Common myeloid progenitor, CD34-positive (primary cell): ENCODE measurements at regions not wholly inside any gene's neighbourhood (a gene's known extent, or its start where the extent isn't known, plus 50 kb on each side); places are given as distances from the start of the nearest gene placed in this dataset.
A peak's percentile ranks its signal among the peaks of the same experiment; 100 is the strongest.
"Not testable (repeated sequence)": the region's sequence is repeated elsewhere in the genome, so short reads cannot be mapped to it uniquely, and the experiment has no call there.

ENCODE experiments used
- CTCF ChIA-PET: fragments of 350-600 bp; sonication (Branson Sonifier 250); formaldehyde crosslinking; loops from one replicate; lab custom pipeline; 2021; ENCODE audit warnings: antibody characterized with exemption; lab: Charles Lee
- POLR2A ChIA-PET: fragments of 350-600 bp; sonication (Branson Sonifier 250); formaldehyde crosslinking; loops from one replicate; lab custom pipeline; 2021; ENCODE audit warnings: antibody characterized with exemption; lab: Charles Lee
- DNase-seq, 3 donors: peaks; one replicate each; pipeline versions ENCODE4 v3.0.0 to v3.0.0-alpha.2; 2013
- H3K27ac ChIP-seq, 2 experiments: 1 replicate in 1 of 2; 2 replicates in 1 of 2; pipeline ENCODE4 v1.7.0; 2013; ENCODE audit warnings: inconsistent platforms in 2 of 2, low read length in 2 of 2, mild to moderate bottlenecking in 2 of 2, low read depth in 1 of 2, moderate library complexity in 1 of 2; ENCODE audit not compliant: severe bottlenecking in 2 of 2, insufficient read depth in 1 of 2, poor library complexity in 1 of 2
- H3K27me3 ChIP-seq, 5 experiments: replicated peaks in 2 of 5; 1 replicate in 3 of 5; 2 replicates in 2 of 5; pipeline versions ENCODE4 v1.6.1 to v1.7.0; 2013; ENCODE audit warnings: low read length in 4 of 5, mild to moderate bottlenecking in 2 of 5, moderate library complexity in 2 of 5, inconsistent platforms in 1 of 5; ENCODE audit not compliant: insufficient read depth in 5 of 5, control insufficient read depth in 4 of 5
- H3K36me3 ChIP-seq, 4 experiments: 1 replicate in 2 of 4; 2 replicates in 2 of 4; pipeline versions ENCODE4 v1.6.1 to v1.7.0; 2013; ENCODE audit warnings: low read length in 3 of 4, control low read depth in 1 of 4, mild to moderate bottlenecking in 1 of 4; ENCODE audit not compliant: control insufficient read depth in 4 of 4, insufficient read depth in 4 of 4
- H3K4me1 ChIP-seq, 4 experiments: 1 replicate in 3 of 4; 2 replicates in 1 of 4; pipeline versions ENCODE4 v1.6.1 to v1.7.1; 2013; ENCODE audit warnings: low read length in 3 of 4, mild to moderate bottlenecking in 3 of 4, control low read depth in 1 of 4, inconsistent platforms in 1 of 4, moderate library complexity in 1 of 4; ENCODE audit not compliant: control insufficient read depth in 4 of 4, insufficient read depth in 4 of 4; ENCODE audit errors: control extremely low read depth in 1 of 4
- H3K4me3 ChIP-seq, 7 experiments: 1 replicate in 4 of 7; 2 replicates in 3 of 7; pipeline versions ENCODE4 v1.5.1 to v1.7.0; 2013; ENCODE audit warnings: mild to moderate bottlenecking in 7 of 7, low read length in 6 of 7, moderate library complexity in 6 of 7, inconsistent platforms in 2 of 7, low read depth in 2 of 7, control low read depth in 1 of 7; ENCODE audit not compliant: insufficient read depth in 4 of 7, control insufficient read depth in 1 of 7; ENCODE audit errors: extremely low read depth in 1 of 7
- H3K9me3 ChIP-seq, 5 experiments: 1 replicate in 4 of 5; 2 replicates in 1 of 5; pipeline versions ENCODE4 v1.6.1 to v1.7.1; 2013; ENCODE audit warnings: low read length in 4 of 5, mild to moderate bottlenecking in 2 of 5, inconsistent platforms in 1 of 5, low read depth in 1 of 5, moderate library complexity in 1 of 5; ENCODE audit not compliant: control insufficient read depth in 4 of 5, insufficient read depth in 2 of 5; ENCODE audit errors: control extremely low read depth in 1 of 5
- WGBS: methylation state at CpG from one replicate; pipeline ENCODE4 v1.1.5; 2013; ENCODE audit not compliant: insufficient coverage; 5-methylcytosine and 5-hydroxymethylcytosine counted together

DNA sequence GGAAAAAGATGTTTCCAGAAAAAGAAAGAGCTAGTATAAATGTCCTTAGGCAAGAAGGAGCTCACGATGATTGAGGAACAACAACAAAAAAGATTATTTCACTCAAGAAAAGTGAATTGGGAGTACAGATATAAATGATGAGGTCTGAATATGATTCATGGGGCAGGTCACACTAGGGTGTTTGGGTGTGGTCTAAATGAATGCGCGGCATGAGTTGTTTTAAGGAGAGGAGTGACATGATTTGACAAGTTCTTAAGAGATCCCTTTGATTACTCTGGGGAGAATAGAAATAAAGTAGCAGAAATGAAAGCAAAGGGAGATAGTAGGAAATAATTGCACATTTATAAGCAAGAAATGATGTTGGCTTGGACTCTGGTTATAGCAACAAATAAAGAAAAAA lies 59.3 kb downstream of the NUTM2D start:
- H3K4me1 ChIP-seq, H3K4me3 ChIP-seq, H3K27ac ChIP-seq, H3K36me3 ChIP-seq, POLR2A ChIA-PET, H3K9me3 ChIP-seq, H3K27me3 ChIP-seq, CTCF ChIA-PET: not testable (repeated sequence)
- no CpG with 5 or more reads among the region's 3 CpGs for WGBS
- peak in 2 of 3 donors; percentile 4 to 22 for DNase-seq

- POLR2A ChIA-PET, CTCF ChIA-PET, H3K9me3 ChIP-seq, H3K27ac ChIP-seq, H3K4me1 ChIP-seq, H3K36me3 ChIP-seq, DNase-seq, H3K4me3 ChIP-seq, H3K27me3 ChIP-seq: not testable (repeated sequence)
Observed at GRCh38 chr10:87422641-87423040, 65.1 kb downstream of the NUTM2D start.

GRCh38 chr10:87424697-87425373 lies 67.3 kb downstream of the NUTM2D start:
- 90% methylated on average over 2 of the region's 3 CpGs for WGBS
- H3K27me3 ChIP-seq, CTCF ChIA-PET, H3K36me3 ChIP-seq, H3K27ac ChIP-seq, DNase-seq, H3K4me3 ChIP-seq, H3K4me1 ChIP-seq, POLR2A ChIA-PET, H3K9me3 ChIP-seq: not testable (repeated sequence)

GRCh38 chr10:87433836-87434235 lies 70.9 kb upstream of the MINPP1 start:
- CTCF ChIA-PET, H3K4me3 ChIP-seq, DNase-seq, H3K27ac ChIP-seq, H3K9me3 ChIP-seq, H3K4me1 ChIP-seq, POLR2A ChIA-PET, H3K36me3 ChIP-seq, H3K27me3 ChIP-seq: not testable (repeated sequence)
- WGBS = no CpG with 5 or more reads among the region's 4 CpGs

- CTCF ChIA-PET = not testable (repeated sequence)
Observed at GRCh38 chr10:87435295-87435826, 69.3 kb upstream of the MINPP1 start.

GRCh38 chr10:87436104-87436503 lies 68.6 kb upstream of the MINPP1 start:
- CTCF ChIA-PET = not testable (repeated sequence)

More at GRCh38 chr10:87435295-87435826, 69.3 kb upstream of the MINPP1 start:
- H3K4me1 ChIP-seq, H3K9me3 ChIP-seq, H3K4me3 ChIP-seq, H3K27me3 ChIP-seq, H3K36me3 ChIP-seq, POLR2A ChIA-PET, H3K27ac ChIP-seq: not testable (repeated sequence)
- no CpG with 5 or more reads among the region's 3 CpGs for WGBS
- peak; percentile 1 to 62 (median 26) for DNase-seq

DNA sequence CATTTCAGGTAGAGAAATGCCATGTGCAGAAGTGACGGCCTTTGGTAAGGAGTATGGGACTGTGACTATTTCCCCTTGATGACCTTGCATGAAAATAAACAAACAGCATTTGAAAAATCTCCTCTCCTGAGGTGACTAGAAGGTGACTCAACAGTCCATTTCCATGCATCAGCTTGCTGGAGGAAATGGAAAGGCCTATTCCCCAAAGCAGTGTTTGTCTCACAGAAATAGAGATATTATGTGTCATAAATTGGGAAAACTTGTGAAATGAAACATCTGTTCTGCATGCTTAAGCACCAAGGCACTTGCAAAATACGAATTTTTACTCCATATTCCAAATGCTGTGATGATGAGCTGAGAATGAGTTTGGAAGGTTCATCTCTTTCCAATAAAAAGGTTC lies 67.2 kb upstream of the MINPP1 start:
- WGBS = no CpG with 5 or more reads among the region's 2 CpGs
- H3K4me3 ChIP-seq, DNase-seq, H3K27ac ChIP-seq, H3K36me3 ChIP-seq, H3K4me1 ChIP-seq, H3K9me3 ChIP-seq, H3K27me3 ChIP-seq, POLR2A ChIA-PET, CTCF ChIA-PET: not testable (repeated sequence)

More at GRCh38 chr10:87436104-87436503, 68.6 kb upstream of the MINPP1 start:
- WGBS = no CpG with 5 or more reads among the region's 14 CpGs
- H3K27ac ChIP-seq, H3K4me3 ChIP-seq, DNase-seq, H3K27me3 ChIP-seq, H3K4me1 ChIP-seq, H3K9me3 ChIP-seq, H3K36me3 ChIP-seq, POLR2A ChIA-PET: not testable (repeated sequence)
